ENCODE measurements at regions not wholly inside any gene's neighbourhood (a gene's known extent, or its start where the extent isn't known, plus 50 kb on each side); places are given as distances from the start of the nearest gene placed in this dataset.

DNA sequence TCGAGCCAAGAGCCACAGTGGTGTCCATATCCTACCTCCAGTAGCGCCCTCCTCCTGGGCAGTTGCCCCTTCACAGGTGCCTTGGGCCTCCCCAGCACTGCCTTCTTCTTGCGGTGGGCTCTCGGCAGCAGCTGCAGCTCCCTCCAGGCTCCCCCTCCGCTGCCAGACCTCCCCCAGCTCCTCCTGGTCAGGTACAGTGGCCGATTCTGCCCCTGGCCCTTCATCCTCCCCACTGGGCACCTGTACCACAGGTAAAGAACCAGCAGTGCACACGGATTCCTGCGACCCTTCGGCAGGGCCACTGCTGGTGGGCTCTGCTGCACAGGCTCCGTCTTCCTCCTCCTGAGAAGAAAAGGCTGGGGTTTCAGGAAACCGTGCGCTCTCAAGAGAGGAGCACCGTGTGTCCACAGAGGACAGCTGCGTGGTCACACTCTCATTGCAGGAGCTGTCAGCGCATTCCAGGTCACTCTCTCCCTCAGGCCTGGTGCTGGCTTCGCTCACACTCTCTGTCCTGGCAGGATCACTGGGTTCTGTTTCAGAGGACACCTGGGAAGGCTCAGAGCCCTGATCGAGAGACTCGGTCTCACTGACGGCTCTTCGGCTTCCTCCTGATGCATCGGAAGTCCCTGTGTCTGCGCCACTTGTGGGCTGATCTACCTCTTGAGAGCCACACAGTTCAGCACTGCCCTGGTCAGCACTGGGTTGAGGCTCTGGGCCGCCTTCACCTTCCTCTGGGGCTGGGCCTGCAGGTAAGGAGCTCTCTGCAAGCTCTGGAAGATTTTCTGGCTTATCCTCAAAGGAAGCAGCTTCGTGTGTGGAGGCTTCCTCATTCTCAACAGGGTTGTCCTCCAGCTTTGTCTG is 147.4 kb upstream of the STK17B start:
- DNase-seq, result no peak

DNA sequence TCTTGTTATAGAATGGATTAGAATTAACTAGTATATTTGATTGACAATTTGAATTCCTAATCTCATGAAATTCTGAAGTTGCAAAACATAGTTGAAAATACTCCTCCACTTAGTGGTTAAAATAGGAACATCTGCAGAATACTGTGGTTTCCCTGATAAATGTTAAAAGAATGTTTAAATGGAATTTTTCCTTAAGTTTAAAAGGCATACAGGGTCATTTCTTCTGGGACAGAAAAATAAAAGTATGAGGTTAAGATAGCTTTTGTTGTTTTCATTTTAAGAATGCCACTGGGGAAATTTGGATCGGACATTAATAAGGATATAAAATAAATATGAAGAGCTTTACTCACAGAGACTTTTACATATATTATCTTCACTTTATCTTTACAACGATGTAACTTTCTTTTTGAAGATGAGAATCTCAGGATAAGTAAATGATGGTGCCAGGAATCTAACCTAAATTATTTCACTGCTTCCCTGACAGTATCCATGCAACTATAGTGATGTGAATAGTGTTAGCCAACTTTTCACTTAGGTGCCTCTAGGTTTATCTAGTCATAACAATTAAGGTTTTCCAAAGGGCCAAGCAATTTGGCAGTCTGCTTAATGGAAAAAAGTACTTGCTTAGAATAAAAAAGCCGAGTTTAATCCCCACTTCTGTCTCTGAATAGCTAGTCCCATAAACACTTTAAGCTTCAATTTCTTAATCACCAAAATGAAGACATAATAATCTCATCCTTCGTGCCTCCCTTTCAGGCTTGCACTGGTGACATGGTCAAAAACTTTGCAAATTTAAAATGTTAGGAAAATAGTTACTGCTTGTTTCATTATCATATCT is 151.8 kb upstream of the STK17B start:
- DNase-seq, result no peak

GRCh38 chr2:196324211-196324610 is 152.8 kb upstream of the STK17B start:
- DNase-seq, result no peak

GRCh38 chr2:196328088-196328680 is 156.8 kb upstream of the STK17B start:
- DNase-seq, result no peak

DNA sequence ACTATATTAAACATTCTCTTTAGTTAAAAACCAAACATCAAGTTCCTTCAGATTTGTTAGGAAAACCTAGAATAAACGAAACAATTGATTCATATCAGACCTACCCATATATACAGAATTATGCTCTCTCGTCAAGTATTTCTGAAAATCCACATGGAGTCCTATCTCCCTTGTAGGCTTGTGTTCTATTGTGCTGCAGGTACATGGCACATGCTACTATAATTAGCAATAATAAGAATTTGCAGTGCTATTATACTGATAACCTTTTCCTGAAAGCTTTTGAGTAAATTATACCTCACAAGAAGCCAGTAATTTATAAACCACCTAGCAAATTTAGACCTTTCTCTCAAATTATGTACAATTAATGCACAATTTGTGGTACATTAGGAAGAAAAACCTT is 158.6 kb upstream of the STK17B start:
- no peak for DNase-seq

GRCh38 chr2:196330645-196331044 is 159.3 kb upstream of the STK17B start:
- no peak for DNase-seq

GRCh38 chr2:196331143-196331542 is 159.8 kb upstream of the STK17B start:
- no peak for DNase-seq

GRCh38 chr2:196331851-196332250 is 160.5 kb upstream of the STK17B start:
- DNase-seq, result no peak

DNA sequence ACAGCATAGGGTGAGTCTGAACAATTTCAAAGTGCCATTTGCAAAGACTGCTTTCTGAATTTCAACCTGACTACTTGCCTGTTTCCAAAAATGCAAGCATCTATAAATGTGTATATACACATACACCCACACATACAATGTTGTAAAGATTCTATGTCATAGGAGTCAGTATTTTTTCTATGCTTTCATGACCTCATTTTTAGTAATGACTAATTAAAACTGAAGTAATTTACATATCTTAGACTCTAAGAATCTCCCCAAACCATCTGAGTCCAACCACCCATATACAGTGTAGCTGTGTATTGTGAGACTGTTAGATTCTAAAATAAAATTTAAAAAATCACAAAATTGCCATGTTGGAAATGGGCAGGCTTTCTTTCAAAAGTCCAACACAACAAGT is 162.0 kb upstream of the STK17B start:
- DNase-seq, result no peak

- DNase-seq, result no peak
These were observed 163.3 kb upstream of the STK17B start for GRCh38 chr2:196334710-196335109.

DNA sequence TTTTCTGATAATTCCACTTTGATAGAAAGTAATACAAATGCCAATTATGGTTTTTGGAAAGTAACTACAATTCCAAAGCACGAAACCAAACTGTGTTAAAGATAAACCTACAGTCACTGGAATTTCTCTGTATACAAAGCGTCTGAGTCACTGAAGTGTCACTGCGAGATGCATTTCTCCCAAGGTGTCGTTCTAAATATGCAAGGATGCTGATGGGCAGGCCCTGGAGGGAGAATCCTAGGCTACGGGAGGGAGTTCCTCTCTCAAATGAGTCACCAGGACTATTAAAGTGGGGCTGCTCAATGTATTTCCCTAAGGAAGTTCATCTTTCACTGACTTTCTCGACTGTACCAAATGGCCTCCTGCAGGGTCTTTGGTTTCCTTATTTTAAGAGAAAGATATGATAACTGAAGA is 163.8 kb upstream of the STK17B start:
- no peak for DNase-seq

GRCh38 chr2:196336207-196336606 is 164.8 kb upstream of the STK17B start:
- DNase-seq, result no peak

DNA sequence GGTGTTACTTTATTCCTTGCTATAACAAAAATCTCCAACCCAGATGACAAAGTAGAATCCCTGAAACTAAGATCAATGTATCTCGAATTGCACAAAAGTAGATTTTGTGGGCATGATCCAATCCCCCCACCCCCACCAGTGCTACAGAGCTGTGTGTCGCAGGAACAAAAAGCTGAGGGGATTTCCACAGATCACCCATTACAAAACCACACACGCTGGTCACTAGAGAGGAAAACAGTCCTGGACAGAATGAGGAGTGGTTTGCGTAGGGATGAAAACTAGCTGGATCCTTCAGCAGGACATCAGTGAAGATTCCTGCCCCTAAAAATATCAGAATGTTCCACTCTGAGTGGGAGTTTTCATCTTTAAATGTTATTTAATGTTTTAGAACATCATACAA is 165.3 kb upstream of the STK17B start:
- no peak for DNase-seq

DNA sequence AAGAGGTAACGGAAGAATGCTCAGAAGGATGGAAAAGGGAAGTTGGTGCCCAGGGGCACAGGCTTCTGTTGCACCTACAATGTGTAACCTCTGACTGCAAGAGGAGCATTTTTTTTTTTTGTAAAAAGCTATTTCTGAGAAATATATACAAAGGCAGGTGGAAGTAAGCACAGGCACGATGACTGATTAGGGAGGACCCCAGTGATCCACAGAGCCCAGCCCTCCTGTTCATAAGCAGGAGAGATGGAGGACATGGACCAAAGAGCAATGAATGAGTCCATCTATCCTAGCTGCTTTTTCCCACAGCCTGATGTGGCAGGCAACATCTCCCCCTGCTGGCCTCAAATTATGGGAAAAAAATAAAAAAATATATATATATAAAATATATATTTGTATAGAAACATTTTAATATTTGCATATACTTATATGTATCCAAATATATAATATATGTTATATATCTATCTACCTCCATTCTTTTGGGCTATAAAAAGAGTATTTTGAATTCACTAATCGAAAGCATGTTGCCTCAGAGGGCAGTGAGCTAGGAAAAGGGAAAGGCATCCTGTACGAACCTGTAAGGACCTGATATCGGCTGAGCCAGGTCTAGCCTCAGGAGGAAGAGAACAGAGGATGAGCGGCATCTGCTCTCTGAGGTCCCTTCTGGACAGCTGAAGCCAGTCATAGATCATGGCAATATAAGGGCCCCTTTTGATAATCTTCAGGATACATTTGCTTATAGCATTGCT is 166.0 kb upstream of the STK17B start:
- DNase-seq, result peak; percentile 11

- DNase-seq, result no peak
These were observed 167.1 kb upstream of the STK17B start for GRCh38 chr2:196338440-196338839.

GRCh38 chr2:196341277-196341841 is 170.0 kb upstream of the STK17B start:
- no peak for DNase-seq

DNA sequence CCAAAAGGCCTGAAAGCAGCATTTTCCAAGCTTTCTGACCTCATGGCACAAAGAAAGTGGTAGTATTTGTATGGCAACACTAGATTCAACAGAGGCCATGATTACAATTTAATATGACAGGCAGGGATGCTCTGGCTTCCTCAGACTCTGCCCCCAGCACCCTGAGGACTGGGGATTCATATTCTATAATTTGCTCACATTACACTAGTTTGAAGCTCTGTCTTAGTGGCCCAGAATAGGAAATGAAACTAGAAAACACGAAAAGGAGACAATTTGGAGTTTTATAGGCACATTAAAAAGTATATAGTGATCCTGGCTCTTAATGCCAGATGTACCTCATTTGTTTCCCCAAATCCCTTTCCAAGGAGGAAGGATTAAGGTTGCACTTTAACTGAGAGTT is 173.0 kb upstream of the STK17B start:
- no peak for DNase-seq

DNA sequence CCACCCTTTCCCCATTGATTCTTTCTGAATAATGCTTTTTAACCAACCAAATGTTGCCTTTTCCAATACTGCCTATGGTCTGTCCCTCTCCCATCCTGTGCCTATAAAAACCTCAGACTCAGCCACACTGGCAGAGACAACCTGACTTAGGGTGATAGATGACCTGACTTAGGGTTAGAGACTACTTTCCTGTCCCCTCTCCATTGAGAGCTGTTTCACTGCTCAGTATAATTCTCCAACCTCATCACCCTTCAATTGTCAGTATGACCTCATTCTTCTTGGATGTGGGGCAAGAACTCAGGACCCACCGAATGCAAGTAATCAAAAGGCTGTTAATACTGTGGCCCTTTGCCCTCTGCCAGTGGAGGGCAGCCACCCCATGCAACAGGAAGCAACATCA is 182.3 kb upstream of the STK17B start:
- DNase-seq, result no peak

DNA sequence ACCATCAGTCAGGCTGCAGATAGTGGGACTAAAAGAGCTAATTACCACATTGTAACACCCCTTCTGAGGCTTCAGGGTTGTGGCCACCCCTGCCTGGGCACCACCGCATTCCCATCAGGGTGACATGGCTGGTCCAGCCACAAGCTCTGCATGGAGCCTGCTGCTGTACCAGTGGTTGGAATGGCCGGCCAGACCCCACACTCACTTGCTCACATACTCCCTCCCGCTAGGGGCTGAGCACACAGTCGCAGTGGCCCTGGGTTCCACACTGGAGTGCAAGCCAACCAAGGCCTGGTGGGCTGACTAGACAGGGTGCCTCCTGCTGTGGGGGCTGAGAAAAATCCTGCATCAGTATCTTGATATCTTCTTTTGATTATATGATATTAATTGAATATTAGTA is 182.8 kb upstream of the STK17B start:
- no peak for DNase-seq

DNA sequence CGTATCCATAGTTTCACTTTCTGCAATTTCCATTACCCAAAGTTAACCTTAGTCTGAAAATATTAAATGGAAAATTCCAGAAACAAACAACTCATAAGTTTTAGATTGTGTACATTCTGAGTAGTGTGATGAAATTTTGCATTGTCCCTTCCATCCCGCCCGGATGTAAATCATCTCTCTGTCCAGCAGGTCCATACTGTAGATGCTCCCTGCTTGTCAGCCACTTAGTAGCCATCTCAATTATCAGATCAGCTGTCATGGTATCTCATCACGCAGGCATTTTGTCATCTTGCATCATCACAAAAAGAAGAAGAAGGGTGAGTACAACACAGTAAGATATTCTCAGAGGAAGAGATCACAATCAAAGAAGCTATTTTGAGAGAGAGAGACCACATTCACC is 185.0 kb upstream of the STK17B start:
- no peak for DNase-seq

DNA sequence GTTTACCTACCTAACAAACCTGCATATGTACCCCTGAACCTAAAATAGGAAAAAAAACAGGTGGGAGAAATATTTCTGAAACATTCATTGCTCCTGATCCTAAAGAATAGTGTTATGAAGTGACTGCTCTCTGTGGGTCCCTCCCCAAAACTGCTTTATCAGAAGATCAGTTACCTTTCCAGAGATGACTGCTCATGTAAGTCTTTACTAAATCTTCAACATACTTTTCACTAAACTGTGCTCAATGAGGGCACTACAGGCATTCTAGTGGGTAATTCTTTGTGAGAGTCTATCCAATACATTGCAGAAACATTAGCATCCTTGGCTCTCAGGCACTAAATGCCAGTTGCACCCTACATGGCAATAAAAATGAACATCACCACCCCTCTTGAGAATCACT is 189.3 kb upstream of the STK17B start:
- no peak for DNase-seq

GRCh38 chr2:196361606-196362326 is 190.4 kb upstream of the STK17B start:
- no peak for DNase-seq
